Endothelial cell of umbilical vein (primary cell): ENCODE measurements at regions not wholly inside any gene's neighbourhood (a gene's known extent, or its start where the extent isn't known, plus 50 kb on each side); places are given as distances from the start of the nearest gene placed in this dataset.

Source experiments
- BruUV-seq: library from RNA; stranded (reverse); fragments of 400-500 nt; replicated peaks from 2 replicates; lab custom pipeline; 2021; lab: Mats Ljungman, UMichigan
- CTCF ChIA-PET: fragments of 300-600, 350-600 bp; sonication (Branson Sonifier 250); formaldehyde crosslinking; loops from one replicate; lab custom pipeline; 2021; ENCODE audit warnings: antibody characterized with exemption, inconsistent platforms; lab: Charles Lee
- POLR2A ChIA-PET: fragments of 300-600, 350-600 bp; sonication (Branson Sonifier 250); formaldehyde crosslinking; loops from one replicate; lab custom pipeline; 2021; ENCODE audit warnings: antibody characterized with exemption, inconsistent platforms; lab: Charles Lee
- DNase-seq: peaks from one replicate; pipeline ENCODE4 v3.0.0-alpha.2; 2011; ENCODE audit warnings: low read depth, low spot score
- FAIRE-seq: peaks from 2 replicates; lab custom pipeline; 2011; peaks lifted over from hg19 to GRCh38; lab: Jason Lieb, UNC
- H2AFZ ChIP-seq: 2 replicates; pipeline ENCODE4 v1.6.0; 2012; ENCODE audit warnings: low read depth, low read length, control low read depth, inconsistent platforms
- H3K27ac ChIP-seq: 2 replicates; pipeline ENCODE4 v1.5.1; 2011; ENCODE audit warnings: low read depth, mild to moderate bottlenecking, control low read depth, low read length, moderate library complexity; ENCODE audit not compliant: insufficient read depth
- H3K27me3 ChIP-seq, 2 experiments: 2 replicates each; pipeline versions ENCODE4 v1.6.0 to v1.6.1; 2011; ENCODE audit warnings: low read length in 2 of 2, mixed read lengths in 1 of 2; ENCODE audit not compliant: control insufficient read depth in 2 of 2, insufficient read depth in 2 of 2
- H3K36me3 ChIP-seq, 2 experiments: 2 replicates in 1 of 2; 3 replicates in 1 of 2; pipeline ENCODE4 v1.5.1; 2011; ENCODE audit warnings: low read length in 2 of 2, mild to moderate bottlenecking in 1 of 2, moderate library complexity in 1 of 2; ENCODE audit not compliant: control insufficient read depth in 2 of 2, insufficient read depth in 2 of 2; ENCODE audit errors: extremely low read depth in 1 of 2
- H3K4me1 ChIP-seq: 3 replicates; pipeline ENCODE4 v1.5.1; 2011; ENCODE audit warnings: mild to moderate bottlenecking, low read length; ENCODE audit not compliant: control insufficient read depth, insufficient read depth; ENCODE audit errors: extremely low read depth
- H3K4me2 ChIP-seq: 2 replicates; pipeline ENCODE4 v1.6.1; 2011; ENCODE audit warnings: low read length, control low read depth, mixed read lengths; ENCODE audit not compliant: insufficient read depth
- H3K4me3 ChIP-seq, 3 experiments: fragments of 200-600 bp in 1 of 3; sonication (generic), shearing (Covaris generic) in 1 of 3; replicated peaks in 1 of 3; 2 replicates each; pipeline ENCODE4 v1.5.1; 2011 to 2016; ENCODE audit warnings: control low read depth in 3 of 3, low read length in 3 of 3, mild to moderate bottlenecking in 2 of 3, inconsistent platforms in 1 of 3, low read depth in 1 of 3, moderate library complexity in 1 of 3; ENCODE audit not compliant: insufficient read depth in 1 of 3
- H3K79me2 ChIP-seq: 2 replicates; pipeline ENCODE4 v1.6.0; 2012; ENCODE audit warnings: low read length, inconsistent platforms; ENCODE audit not compliant: control insufficient read depth, insufficient read depth
- H3K9ac ChIP-seq: replicated peaks from 2 replicates; pipeline ENCODE3; 2011; ENCODE audit warnings: low read length, control low read depth; ENCODE audit not compliant: insufficient read depth; ENCODE audit errors: extremely low read depth
- H3K9me1 ChIP-seq: replicated peaks from 3 replicates; pipeline ENCODE4 v1.6.0; 2011; ENCODE audit warnings: mild to moderate bottlenecking, low read length; ENCODE audit not compliant: control insufficient read depth, insufficient read depth; ENCODE audit errors: extremely low read depth
- H3K9me3 ChIP-seq: replicated peaks from 2 replicates; pipeline ENCODE4 v1.5.1; 2012; ENCODE audit warnings: low read length, inconsistent platforms; ENCODE audit not compliant: control insufficient read depth, insufficient read depth
- H4K20me1 ChIP-seq: replicated peaks from 2 replicates; pipeline ENCODE3; 2011; ENCODE audit warnings: mild to moderate bottlenecking, low read length; ENCODE audit not compliant: control insufficient read depth, insufficient read depth; ENCODE audit errors: extremely low read depth
- EZH2 ChIP-seq: IDR thresholded peaks from 2 replicates; pipeline ENCODE4 v1.6.1; 2012; ENCODE audit warnings: borderline replicate concordance, low read depth, mild to moderate bottlenecking, moderate library complexity, low read length, inconsistent platforms; ENCODE audit not compliant: severe bottlenecking
- FOS ChIP-seq: IDR thresholded peaks from 2 replicates; pipeline ENCODE4 v1.6.1; 2011; ENCODE audit warnings: mild to moderate bottlenecking, low read length, moderate library complexity, borderline replicate concordance; ENCODE audit not compliant: insufficient read depth
- GATA2 ChIP-seq: IDR thresholded peaks from 2 replicates; pipeline ENCODE4 v1.7.0; 2011; ENCODE audit warnings: low read depth, mild to moderate bottlenecking, moderate library complexity, mixed read lengths, low read length; ENCODE audit not compliant: insufficient read length, insufficient read depth
- JUN ChIP-seq: IDR thresholded peaks from 2 replicates; pipeline ENCODE4 v1.6.1; 2011; ENCODE audit warnings: borderline replicate concordance, low read depth; ENCODE audit not compliant: insufficient read length, insufficient read depth
- MAX ChIP-seq: IDR thresholded peaks from 2 replicates; pipeline ENCODE4 v1.6.1; 2011; ENCODE audit not compliant: insufficient read depth, insufficient read length
- MYC ChIP-seq: IDR thresholded peaks from one replicate; pipeline ENCODE4 v1.6.1; 2011; ENCODE audit warnings: mild to moderate bottlenecking, low read depth, low read length
- POLR2A ChIP-seq: IDR thresholded peaks from 2 replicates; pipeline ENCODE4 v1.6.1; 2012; ENCODE audit warnings: low read depth, mild to moderate bottlenecking, control low read depth, low read length
- POLR2AphosphoS5 ChIP-seq: IDR thresholded peaks from 2 replicates; pipeline ENCODE4 v1.6.1; 2012; ENCODE audit warnings: low read depth, mild to moderate bottlenecking, control low read depth, low read length, moderate library complexity; ENCODE audit not compliant: insufficient read depth
- dilution Hi-C: fragments of 300-500 bp; cut with MboI; formaldehyde crosslinking; loops from one replicate; pipeline ENCODE4 v1.15.0; 2019; ENCODE audit warnings: low sequenced_read_pairs; ENCODE audit not compliant: extremely low pct_ligation_motif_present
- intact Hi-C: fragments of 100-400 bp; cut with micrococcal nuclease; formaldehyde crosslinking; loops from one replicate; pipeline ENCODE4 v1.10.0; 2022
- TF ChIP-seq, protein P1 (sequence below), 2 donors: IDR thresholded peaks; 1 replicate in 1 of 2; 2 replicates in 1 of 2; pipeline ENCODE4 v1.5.1; 2011; ENCODE audit warnings: low read length in 2 of 2, mild to moderate bottlenecking in 2 of 2, moderate library complexity in 2 of 2, control low read depth in 1 of 2, inconsistent platforms in 1 of 2, low read depth in 1 of 2; ENCODE audit not compliant: insufficient read depth in 1 of 2; ENCODE audit errors: extremely low read depth in 1 of 2

- no TSS peak for BruUV-seq
- no peak overlapping the region for H3K4me3 ChIP-seq
- TF ChIP-seq JUN (no peak), EZH2 (no peak), POLR2A (no peak), GATA2 (no peak), POLR2AphosphoS5 (no peak), MYC (no peak), FOS (no peak), MAX (no peak)
- TF ChIP-seq, protein P1, sequence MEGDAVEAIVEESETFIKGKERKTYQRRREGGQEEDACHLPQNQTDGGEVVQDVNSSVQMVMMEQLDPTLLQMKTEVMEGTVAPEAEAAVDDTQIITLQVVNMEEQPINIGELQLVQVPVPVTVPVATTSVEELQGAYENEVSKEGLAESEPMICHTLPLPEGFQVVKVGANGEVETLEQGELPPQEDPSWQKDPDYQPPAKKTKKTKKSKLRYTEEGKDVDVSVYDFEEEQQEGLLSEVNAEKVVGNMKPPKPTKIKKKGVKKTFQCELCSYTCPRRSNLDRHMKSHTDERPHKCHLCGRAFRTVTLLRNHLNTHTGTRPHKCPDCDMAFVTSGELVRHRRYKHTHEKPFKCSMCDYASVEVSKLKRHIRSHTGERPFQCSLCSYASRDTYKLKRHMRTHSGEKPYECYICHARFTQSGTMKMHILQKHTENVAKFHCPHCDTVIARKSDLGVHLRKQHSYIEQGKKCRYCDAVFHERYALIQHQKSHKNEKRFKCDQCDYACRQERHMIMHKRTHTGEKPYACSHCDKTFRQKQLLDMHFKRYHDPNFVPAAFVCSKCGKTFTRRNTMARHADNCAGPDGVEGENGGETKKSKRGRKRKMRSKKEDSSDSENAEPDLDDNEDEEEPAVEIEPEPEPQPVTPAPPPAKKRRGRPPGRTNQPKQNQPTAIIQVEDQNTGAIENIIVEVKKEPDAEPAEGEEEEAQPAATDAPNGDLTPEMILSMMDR (IDR thresholded peaks at IDR 0.05; ENCODE audit: extremely low read depth in 1 of 2, insufficient read depth in 1 of 2, low read depth in 1 of 2, low read length in 2 of 2), result no peak
- DNase-seq (no peak), FAIRE-seq (no peak)
- peaks cover 0 to 3% of the 10 kb centered on the region in 2 experiments for H3K27me3 ChIP-seq
- H3K79me2 ChIP-seq, result no peaks in the 10 kb centered on the region
- CTCF ChIA-PET, result no interaction called here
- intact Hi-C loops, result no loop called here
- no peaks in the 10 kb centered on the region for H4K20me1 ChIP-seq
- POLR2A ChIA-PET, result no interaction called here
- dilution Hi-C loops, result no loop called here
- H3K4me1 ChIP-seq, result no peaks in the 10 kb centered on the region
- no peaks in the 10 kb centered on the region for H3K9me3 ChIP-seq
- H3K36me3 ChIP-seq, result no peaks in the 10 kb centered on the region
- H3K4me2 ChIP-seq, result no peak overlapping the region
- no peak overlapping the region for H2AFZ ChIP-seq
- H3K27ac ChIP-seq, result no peak overlapping the region
- no peak overlapping the region for H3K9ac ChIP-seq
- no peaks in the 10 kb centered on the region for H3K9me1 ChIP-seq
Observed at GRCh38 chr5:88391116-88391515, 122.5 kb upstream of the TMEM161B start.
